AG09309 (cell line): ENCODE measurements at regions not wholly inside any gene's neighbourhood (a gene's known extent, or its start where the extent isn't known, plus 50 kb on each side); places are given as distances from the start of the nearest gene placed in this dataset.

Experiments
- DNase-seq: peaks from one replicate; pipeline ENCODE4 v3.0.0-alpha.2; 2010; ENCODE audit warnings: low read depth
- H3K4me3 ChIP-seq: 2 replicates; pipeline ENCODE4 v1.5.1; 2011; ENCODE audit warnings: mild to moderate bottlenecking, low read depth, low read length, moderate library complexity; ENCODE audit not compliant: control insufficient read depth
- TF ChIP-seq, protein P1 (sequence below): IDR thresholded peaks from 2 replicates; pipeline ENCODE4 v1.5.1; 2011; ENCODE audit warnings: mild to moderate bottlenecking, low read depth, low read length, inconsistent platforms; ENCODE audit not compliant: insufficient read depth, control insufficient read depth; ENCODE audit errors: missing control alignments

- no peak for DNase-seq
- TF ChIP-seq, protein P1, sequence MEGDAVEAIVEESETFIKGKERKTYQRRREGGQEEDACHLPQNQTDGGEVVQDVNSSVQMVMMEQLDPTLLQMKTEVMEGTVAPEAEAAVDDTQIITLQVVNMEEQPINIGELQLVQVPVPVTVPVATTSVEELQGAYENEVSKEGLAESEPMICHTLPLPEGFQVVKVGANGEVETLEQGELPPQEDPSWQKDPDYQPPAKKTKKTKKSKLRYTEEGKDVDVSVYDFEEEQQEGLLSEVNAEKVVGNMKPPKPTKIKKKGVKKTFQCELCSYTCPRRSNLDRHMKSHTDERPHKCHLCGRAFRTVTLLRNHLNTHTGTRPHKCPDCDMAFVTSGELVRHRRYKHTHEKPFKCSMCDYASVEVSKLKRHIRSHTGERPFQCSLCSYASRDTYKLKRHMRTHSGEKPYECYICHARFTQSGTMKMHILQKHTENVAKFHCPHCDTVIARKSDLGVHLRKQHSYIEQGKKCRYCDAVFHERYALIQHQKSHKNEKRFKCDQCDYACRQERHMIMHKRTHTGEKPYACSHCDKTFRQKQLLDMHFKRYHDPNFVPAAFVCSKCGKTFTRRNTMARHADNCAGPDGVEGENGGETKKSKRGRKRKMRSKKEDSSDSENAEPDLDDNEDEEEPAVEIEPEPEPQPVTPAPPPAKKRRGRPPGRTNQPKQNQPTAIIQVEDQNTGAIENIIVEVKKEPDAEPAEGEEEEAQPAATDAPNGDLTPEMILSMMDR = no peak
- H3K4me3 ChIP-seq = no peak overlapping the region
Measured at GRCh38 chr20:52524861-52525260, 333.3 kb upstream of the ZFP64 start.

DNA sequence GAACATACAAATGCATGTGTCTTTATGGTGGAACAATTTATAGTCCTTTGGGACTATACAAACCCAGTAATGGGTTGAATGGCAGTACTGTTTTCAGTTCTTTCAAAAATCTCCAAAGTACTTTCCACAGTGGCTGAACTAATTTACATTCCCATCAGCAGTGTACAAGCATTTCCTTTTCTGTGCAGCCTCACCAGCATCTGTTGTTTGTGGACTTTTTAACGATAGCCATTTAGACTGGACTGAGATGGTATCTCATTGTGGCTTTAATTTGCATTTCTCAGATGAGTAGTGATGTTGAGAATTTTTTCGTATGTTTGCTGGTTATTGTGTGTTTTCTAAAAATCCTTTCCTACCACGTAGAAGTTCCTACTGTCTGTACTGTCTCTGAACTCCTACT, 327.2 kb upstream of the ZFP64 start:
- DNase-seq = no peak
- TF ChIP-seq, protein P1 = no peak
- no peak overlapping the region for H3K4me3 ChIP-seq

DNA sequence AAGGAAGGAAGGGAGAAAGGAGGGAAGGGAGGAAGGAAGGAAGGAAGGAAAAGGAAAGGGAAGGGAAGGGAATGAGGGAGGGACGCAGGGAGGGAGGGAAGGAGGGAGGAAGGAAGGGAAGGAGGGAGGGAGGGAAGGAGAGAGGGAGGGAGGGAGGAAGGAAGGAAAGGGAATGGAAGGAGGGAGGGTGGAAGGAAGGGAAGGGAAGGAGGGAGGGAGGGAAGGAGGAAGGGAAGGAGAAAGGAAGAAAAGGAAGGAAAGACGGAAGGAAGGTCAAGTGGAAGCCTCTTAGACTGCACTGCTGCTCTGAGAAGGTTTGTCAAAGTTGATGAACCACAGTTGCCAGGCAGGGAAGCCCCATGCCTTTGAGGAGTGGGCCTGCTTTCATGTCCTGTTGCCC, 324.3 kb upstream of the ZFP64 start:
- DNase-seq = no peak
- TF ChIP-seq, protein P1 = no peak
- no peak overlapping the region for H3K4me3 ChIP-seq

GRCh38 chr20:52500157-52500556, 308.6 kb upstream of the ZFP64 start:
- H3K4me3 ChIP-seq = no peak overlapping the region
- DNase-seq = no peak
- TF ChIP-seq, protein P1 = no peak

DNA sequence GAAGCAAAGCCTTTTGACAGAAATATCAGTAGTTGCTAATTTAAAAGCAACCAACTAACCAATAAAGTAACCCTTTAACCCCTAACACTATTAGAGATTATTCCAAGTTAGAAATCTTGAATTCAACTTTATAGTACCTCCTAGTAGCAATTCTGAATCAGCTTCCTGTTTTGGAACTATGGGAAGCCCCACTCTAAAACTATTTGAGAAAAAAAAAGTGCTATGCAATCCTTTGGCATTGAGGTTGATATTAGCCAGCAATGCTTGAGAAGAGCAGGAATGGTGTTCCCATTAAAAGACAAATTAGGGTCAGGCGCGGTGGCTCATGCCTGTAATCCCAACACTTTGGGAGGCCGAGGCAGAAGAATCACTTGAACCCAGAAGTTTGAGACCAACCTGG, 306.2 kb upstream of the ZFP64 start:
- H3K4me3 ChIP-seq = no peak overlapping the region
- TF ChIP-seq, protein P1 = no peak
- no peak for DNase-seq

GRCh38 chr20:52496191-52496590, 304.6 kb upstream of the ZFP64 start:
- DNase-seq = no peak
- TF ChIP-seq, protein P1 = no peak
- no peak overlapping the region for H3K4me3 ChIP-seq

- TF ChIP-seq, protein P1 = no peak
- DNase-seq = peak; percentile 91
- H3K4me3 ChIP-seq = no peak overlapping the region
Measured at GRCh38 chr20:52494244-52494643, 302.7 kb upstream of the ZFP64 start.
